AML-193 (cell line): ENCODE measurements at regions not wholly inside any gene's neighbourhood (a gene's known extent, or its start where the extent isn't known, plus 50 kb on each side); places are given as distances from the start of the nearest gene placed in this dataset.

Source experiments
- DNase-seq, 2 experiments: peaks; one replicate each; lab custom pipeline; 2025; lab: John Stamatoyannopoulos, UW

DNA sequence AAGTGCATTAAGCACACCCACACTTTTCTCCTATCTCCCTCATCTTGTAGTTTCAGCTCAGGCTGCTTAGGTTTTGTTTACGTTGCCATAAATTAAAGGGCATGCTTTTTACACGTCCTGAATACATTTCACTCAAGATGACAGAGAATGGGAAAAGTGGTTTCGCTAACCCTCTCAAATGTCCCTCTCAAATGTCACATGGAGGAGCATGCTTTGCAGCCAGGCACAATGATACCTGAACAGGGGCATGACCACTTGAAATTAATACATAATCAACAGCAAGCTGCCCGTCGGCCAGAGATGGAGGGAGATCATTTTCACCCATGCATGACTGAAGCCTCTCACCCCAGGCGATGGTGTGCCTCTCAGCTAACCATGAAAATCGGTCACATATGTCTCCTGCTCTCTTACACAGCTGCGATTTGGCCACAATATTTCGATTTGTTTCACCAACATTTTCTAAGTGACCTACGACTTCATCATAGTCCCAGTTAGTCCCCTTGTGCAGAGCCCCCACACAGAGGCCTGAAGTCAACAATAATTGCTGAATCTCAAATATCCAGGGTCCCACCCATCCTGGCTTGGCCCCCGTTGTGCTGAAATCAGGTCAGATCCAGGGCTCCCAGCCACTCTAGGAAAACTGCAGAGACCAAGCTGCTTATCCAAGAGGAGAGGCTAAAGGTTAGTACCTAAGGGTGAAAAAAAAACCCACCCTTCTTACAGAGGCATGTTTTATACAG lies 373.9 kb upstream of the NFE2L3 start:
- no peak for DNase-seq

- DNase-seq: no peak
Measured at GRCh38 chr7:25779002-25779546, 372.9 kb upstream of the NFE2L3 start.

DNA sequence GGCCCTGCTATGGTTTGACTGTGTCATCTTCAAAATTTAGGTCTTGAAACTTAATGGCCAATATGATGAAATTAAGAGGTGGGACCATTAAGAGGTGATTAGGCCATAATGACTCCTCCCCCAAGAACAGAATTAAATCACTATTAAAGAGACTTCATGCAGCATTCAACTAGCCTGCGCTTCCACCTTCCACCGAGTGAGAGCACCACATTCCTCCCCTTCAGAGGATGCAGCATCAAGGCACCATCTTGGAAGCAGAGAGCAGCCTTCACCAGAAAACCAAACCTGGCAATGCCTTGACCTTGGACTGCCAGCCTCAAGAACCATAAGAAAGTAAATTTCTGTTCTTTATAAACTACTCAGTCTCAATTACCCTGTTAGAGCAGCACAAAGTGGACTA lies 371.1 kb upstream of the NFE2L3 start:
- DNase-seq: no peak

DNA sequence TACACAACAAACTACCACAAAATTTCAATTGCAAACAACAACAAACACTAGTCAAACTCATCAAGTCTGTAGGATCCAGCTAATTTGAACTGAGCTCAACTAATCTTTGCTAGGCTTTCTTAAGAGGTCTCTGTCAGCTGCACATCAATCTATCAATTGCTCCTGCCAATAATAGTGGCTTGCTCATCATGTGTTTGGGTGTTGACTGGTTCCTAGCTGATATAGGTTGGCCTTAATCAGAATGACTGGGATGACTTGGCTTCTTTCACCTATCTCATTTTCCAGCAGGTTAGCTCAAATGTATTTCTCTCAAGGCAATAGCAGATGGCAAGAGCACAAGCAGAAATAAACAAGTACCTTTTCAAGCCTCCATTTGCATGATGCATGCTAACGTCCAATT lies 370.3 kb upstream of the NFE2L3 start:
- no peak for DNase-seq

GRCh38 chr7:25786936-25787335 lies 365.1 kb upstream of the NFE2L3 start:
- no peak for DNase-seq

DNA sequence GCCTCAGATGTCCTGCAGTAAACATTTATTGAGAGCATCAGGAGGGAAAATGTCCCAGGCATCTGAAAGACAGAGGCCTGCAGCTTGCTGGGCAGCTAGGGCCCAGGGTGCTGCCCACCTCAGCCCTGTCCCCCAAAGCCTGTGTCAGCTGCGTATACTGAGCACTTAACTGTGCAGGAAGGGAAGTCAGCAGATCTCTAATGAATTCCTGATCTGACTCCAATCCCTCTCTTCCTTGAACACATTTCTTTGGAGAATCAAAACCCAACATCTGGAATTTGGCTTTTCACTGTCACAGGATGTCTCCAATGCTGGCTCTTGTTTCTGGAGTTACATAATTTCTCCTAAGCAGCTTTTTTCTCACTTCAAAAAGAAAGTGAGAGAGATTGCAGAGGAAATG lies 364.7 kb upstream of the NFE2L3 start:
- DNase-seq: no peak

DNA sequence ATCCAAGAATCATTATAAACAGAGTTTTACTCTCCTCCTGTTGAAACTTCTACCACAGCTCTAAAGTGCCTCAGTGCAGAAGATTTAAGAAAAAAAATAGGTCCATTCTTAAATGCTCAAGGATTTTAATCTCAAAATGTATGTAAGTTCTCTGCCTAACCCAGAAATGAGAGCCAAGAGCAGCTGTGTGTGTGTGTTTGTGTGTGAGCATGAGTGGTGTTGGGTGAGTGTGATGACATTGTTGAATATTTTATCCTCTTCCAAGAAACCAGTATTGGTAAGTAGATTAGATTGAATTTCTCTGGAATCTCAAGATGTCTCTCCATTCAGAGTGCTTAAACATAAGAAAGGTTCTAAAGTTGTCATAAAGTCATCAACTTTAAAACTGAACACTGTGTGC lies 363.6 kb upstream of the NFE2L3 start:
- DNase-seq: no peak

DNA sequence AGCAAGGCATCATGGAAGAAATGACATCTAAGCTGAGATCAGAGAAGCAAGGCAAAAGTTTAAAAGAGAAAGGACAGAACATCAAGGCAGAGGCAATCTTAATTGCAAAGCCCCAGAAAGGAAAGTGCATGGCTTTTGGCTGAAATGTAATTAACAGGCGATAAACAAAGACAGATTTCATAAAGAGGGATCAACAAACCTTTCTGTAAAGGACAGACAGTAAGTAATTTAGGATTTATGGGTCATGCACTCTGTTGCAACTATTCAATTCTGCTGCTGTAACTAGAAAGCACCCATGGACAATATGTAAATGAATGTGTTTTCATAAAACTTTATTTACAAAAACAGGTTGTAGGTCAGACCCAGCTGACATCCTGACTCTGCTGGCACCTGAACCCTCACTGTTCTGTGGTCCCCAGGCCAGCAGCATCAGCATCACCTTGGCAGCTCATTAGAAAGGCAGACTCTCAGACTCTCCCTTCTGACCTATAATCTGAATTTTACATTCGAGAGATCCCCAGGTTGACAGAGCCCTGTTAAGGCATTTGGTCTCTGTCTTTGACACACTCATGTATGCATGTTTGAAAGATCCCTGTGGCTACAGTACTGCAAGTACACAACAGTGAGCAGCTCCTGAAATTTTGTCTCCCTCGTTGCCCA lies 362.9 kb upstream of the NFE2L3 start:
- DNase-seq: no peak

GRCh38 chr7:25789701-25790640 lies 362.0 kb upstream of the NFE2L3 start:
- DNase-seq: no peak

DNA sequence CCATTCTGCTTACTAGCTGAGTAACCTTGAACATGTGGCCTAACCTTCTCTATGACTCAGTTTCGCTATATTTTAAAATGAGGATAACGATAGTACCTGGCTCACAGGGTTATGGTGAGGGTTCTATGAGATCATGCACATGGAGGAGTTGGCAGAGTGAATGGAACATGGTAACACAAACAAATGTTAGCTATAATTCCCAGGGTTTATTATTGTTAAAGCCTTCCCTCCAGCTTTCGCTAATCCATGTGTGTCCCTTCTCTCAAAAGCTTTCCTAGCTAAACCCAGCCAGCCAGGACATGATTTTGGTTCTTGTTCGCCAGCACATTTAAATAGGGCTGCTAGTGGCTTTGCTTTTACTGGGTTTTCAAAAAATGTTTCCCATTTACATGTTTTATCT lies 361.0 kb upstream of the NFE2L3 start:
- DNase-seq: no peak

DNA sequence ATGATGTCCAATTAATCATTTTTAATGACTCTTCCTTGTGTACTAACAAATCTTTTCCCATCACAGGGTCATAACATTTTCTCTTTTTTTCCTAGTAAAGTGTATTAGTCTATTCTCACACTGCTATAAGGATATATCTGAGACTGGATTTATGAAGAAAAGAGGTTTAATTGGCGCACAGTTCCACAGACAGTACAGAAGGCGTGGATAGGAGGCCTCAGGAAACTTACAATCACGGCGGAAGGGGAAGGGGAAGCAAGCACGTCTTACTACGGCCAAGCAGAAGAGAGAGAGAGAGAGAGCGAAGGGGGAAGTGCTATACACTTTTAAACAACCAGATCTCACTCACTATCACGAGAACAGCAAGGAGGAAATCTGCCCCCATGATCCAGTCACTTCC lies 359.4 kb upstream of the NFE2L3 start:
- no peak for DNase-seq

DNA sequence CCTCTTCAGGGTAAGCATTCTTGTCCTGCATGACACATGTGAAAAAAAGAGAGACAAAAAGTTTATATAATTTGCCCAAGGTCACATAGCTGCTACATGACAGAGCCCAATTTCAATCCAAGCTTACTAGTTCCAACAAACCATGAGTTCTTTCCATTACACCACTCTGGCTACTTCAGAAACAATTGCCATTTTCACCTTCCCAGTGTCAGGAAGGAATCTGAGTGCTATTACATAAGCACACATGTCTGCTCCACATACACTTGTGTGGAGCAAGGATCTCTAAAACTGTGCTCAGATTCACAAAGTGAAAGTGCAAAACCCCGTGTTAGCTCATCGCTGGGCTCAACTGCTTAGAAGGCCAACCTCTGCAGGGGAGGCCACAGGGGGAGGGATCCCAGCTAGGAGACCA lies 356.2 kb upstream of the NFE2L3 start:
- no peak for DNase-seq

GRCh38 chr7:25798344-25798743 lies 353.7 kb upstream of the NFE2L3 start:
- DNase-seq: no peak

- no peak for DNase-seq
Measured at GRCh38 chr7:25801214-25801613, 350.8 kb upstream of the NFE2L3 start.

GRCh38 chr7:25802057-25802456 lies 349.9 kb upstream of the NFE2L3 start:
- DNase-seq: no peak

- DNase-seq: no peak
Measured at GRCh38 chr7:25802473-25802872, 349.5 kb upstream of the NFE2L3 start.

GRCh38 chr7:25803117-25803887 lies 348.7 kb upstream of the NFE2L3 start:
- no peak for DNase-seq

DNA sequence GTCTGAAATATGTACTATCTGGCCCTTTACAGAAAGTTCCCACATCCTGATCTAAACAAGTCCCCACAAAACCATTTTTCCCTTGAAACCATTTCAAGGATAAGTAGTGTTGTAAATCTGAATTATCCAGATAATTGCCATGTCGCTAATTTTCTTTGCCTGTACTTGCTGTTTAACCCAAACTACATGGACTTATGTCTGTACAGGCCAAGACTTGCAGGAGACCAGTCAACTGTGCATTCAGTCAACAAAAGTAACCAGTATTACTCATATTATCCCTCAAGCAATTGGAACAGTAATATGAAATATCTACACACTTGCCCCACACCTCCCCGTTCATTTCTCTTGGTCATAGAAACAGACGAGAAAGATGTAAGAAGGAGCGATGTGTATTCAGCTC lies 347.8 kb upstream of the NFE2L3 start:
- DNase-seq: no peak

GRCh38 chr7:25805027-25805687 lies 346.8 kb upstream of the NFE2L3 start:
- no peak for DNase-seq

GRCh38 chr7:25807086-25807611 lies 344.8 kb upstream of the NFE2L3 start:
- DNase-seq: no peak

DNA sequence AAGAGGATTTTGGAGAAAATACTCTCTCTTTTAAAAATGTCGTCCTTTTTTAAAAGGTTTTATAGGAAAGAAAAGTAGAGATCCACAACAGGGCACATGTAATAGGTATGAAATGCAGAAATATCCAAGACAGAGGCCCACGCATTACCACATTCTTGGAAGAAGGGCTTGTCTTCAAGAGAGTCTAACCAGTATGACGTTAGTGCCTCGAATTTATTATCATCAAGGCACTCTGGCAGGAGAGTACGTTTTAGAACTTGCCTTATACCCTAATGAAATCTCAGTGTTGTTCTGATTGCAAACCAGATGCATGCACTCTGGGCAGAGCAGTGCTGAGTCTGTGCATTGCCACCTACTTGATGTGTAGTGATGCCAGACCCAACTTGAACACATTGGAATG lies 342.6 kb upstream of the NFE2L3 start:
- DNase-seq: no peak
